BLaER1 (cell line): ENCODE measurements at regions not wholly inside any gene's neighbourhood (a gene's known extent, or its start where the extent isn't known, plus 50 kb on each side); places are given as distances from the start of the nearest gene placed in this dataset.

ENCODE experiments used
- H3K27ac ChIP-seq: shearing (Covaris generic); formaldehyde crosslinking; 2 replicates; pipeline ENCODE4 v1.8.1; 2022
- H3K27me3 ChIP-seq: shearing (Covaris generic); formaldehyde crosslinking; 2 replicates; pipeline ENCODE4 v1.8.1; 2022
- H3K36me3 ChIP-seq: shearing (Covaris generic); formaldehyde crosslinking; 2 replicates; pipeline ENCODE4 v1.8.1; 2022
- H3K4me1 ChIP-seq: shearing (Covaris generic); formaldehyde crosslinking; 2 replicates; pipeline ENCODE4 v1.8.1; 2022
- H3K4me2 ChIP-seq: shearing (Covaris generic); formaldehyde crosslinking; 2 replicates; pipeline ENCODE4 v1.8.1; 2022
- H3K4me3 ChIP-seq: shearing (Covaris generic); formaldehyde crosslinking; 2 replicates; pipeline ENCODE4 v1.8.1; 2022
- H3K9ac ChIP-seq: shearing (Covaris generic); formaldehyde crosslinking; 2 replicates; pipeline ENCODE4 v1.8.1; 2022
- H3K9me3 ChIP-seq: shearing (Covaris generic); formaldehyde crosslinking; 2 replicates; pipeline ENCODE4 v1.8.1; 2022
- H4K20me1 ChIP-seq: shearing (Covaris generic); formaldehyde crosslinking; 2 replicates; pipeline ENCODE4 v1.8.1; 2022
- Cebpa-rat ChIP-seq: shearing (Covaris generic); IDR thresholded peaks from 2 replicates; pipeline ENCODE4 v1.8.1; 2022

- Histone ChIP-seq H3K9me3 (no peaks in the 10 kb centered on the region), H3K27me3 (no peaks in the 10 kb centered on the region), H3K4me1 (no peaks in the 10 kb centered on the region), H3K4me3 (no peak overlapping the region), H3K9ac (no peak overlapping the region), H3K4me2 (no peak overlapping the region), H3K36me3 (no peaks in the 10 kb centered on the region), H4K20me1 (no peaks in the 10 kb centered on the region), H3K27ac (no peak overlapping the region)
- no peak for TF ChIP-seq Cebpa-rat
Measured at GRCh38 chr3:95886616-95887015, 927.8 kb upstream of the EPHA6 start.

- no peak for TF ChIP-seq Cebpa-rat
- Histone ChIP-seq H3K4me3 (no peak overlapping the region), H4K20me1 (no peaks in the 10 kb centered on the region), H3K4me2 (no peak overlapping the region), H3K27me3 (no peaks in the 10 kb centered on the region), H3K9ac (no peak overlapping the region), H3K36me3 (no peaks in the 10 kb centered on the region), H3K9me3 (no peaks in the 10 kb centered on the region), H3K4me1 (no peaks in the 10 kb centered on the region), H3K27ac (no peak overlapping the region)
Measured at GRCh38 chr3:95887114-95887513, 927.3 kb upstream of the EPHA6 start.

GRCh38 chr3:95894820-95895219 is 919.6 kb upstream of the EPHA6 start:
- Histone ChIP-seq H3K9ac (no peak overlapping the region), H3K36me3 (no peaks in the 10 kb centered on the region), H3K4me1 (no peaks in the 10 kb centered on the region), H3K27ac (no peak overlapping the region), H3K4me2 (no peak overlapping the region), H4K20me1 (no peaks in the 10 kb centered on the region), H3K9me3 (no peaks in the 10 kb centered on the region), H3K27me3 (no peaks in the 10 kb centered on the region), H3K4me3 (no peak overlapping the region)
- no peak for TF ChIP-seq Cebpa-rat

GRCh38 chr3:95899494-95899893 is 914.9 kb upstream of the EPHA6 start:
- no peak for TF ChIP-seq Cebpa-rat
- Histone ChIP-seq H3K4me2 (no peak overlapping the region), H3K27ac (no peak overlapping the region), H3K36me3 (no peaks in the 10 kb centered on the region), H3K9ac (no peak overlapping the region), H3K9me3 (no peaks in the 10 kb centered on the region), H4K20me1 (no peaks in the 10 kb centered on the region), H3K27me3 (no peaks in the 10 kb centered on the region), H3K4me1 (no peaks in the 10 kb centered on the region), H3K4me3 (no peak overlapping the region)

- H3K4me3 ChIP-seq, result no peak overlapping the region
- H4K20me1 ChIP-seq, result no peaks in the 10 kb centered on the region
- 0 out of 2 replicates have a peak, but pooled peaks cover 3% of the 10 kb centered on the region for H3K4me1 ChIP-seq
- TF ChIP-seq Cebpa-rat, result no peak
- H3K9me3 ChIP-seq, result no peaks in the 10 kb centered on the region
- H3K27me3 ChIP-seq, result no peaks in the 10 kb centered on the region
- H3K9ac ChIP-seq, result no peak overlapping the region
- H3K36me3 ChIP-seq, result no peaks in the 10 kb centered on the region
- H3K4me2 ChIP-seq, result no peak overlapping the region
- H3K27ac ChIP-seq, result no peak overlapping the region
Measured at GRCh38 chr3:95899911-95900310, 914.5 kb upstream of the EPHA6 start.

GRCh38 chr3:95901948-95902347 is 912.4 kb upstream of the EPHA6 start:
- no peaks in the 10 kb centered on the region for H3K36me3 ChIP-seq
- TF ChIP-seq Cebpa-rat, result no peak
- no peak overlapping the region for H3K4me2 ChIP-seq
- H3K4me1 ChIP-seq, result 0 out of 2 replicates have a peak, but pooled peaks cover 8% of the 10 kb centered on the region
- H3K27ac ChIP-seq, result no peak overlapping the region
- no peaks in the 10 kb centered on the region for H3K9me3 ChIP-seq
- no peaks in the 10 kb centered on the region for H4K20me1 ChIP-seq
- H3K4me3 ChIP-seq, result no peak overlapping the region
- no peaks in the 10 kb centered on the region for H3K27me3 ChIP-seq
- no peak overlapping the region for H3K9ac ChIP-seq

GRCh38 chr3:95905182-95905581 is 909.2 kb upstream of the EPHA6 start:
- Histone ChIP-seq H3K36me3 (no peaks in the 10 kb centered on the region), H3K27me3 (no peaks in the 10 kb centered on the region), H3K9me3 (peaks cover under 1% of the 10 kb centered on the region), H3K4me1 (0 out of 2 replicates have a peak, but pooled peaks cover 8% of the 10 kb centered on the region), H3K4me2 (peak overlapping the region; percentile 28; the same call in 1 of the 2 replicates), H3K27ac (no peak overlapping the region), H4K20me1 (no peaks in the 10 kb centered on the region), H3K9ac (no peak overlapping the region), H3K4me3 (no peak overlapping the region)
- TF ChIP-seq Cebpa-rat, result no peak

GRCh38 chr3:95911767-95912166 is 902.6 kb upstream of the EPHA6 start:
- no peak for TF ChIP-seq Cebpa-rat
- H3K9ac ChIP-seq, result no peak overlapping the region
- H3K4me3 ChIP-seq, result no peak overlapping the region
- H4K20me1 ChIP-seq, result no peaks in the 10 kb centered on the region
- no peak overlapping the region for H3K4me2 ChIP-seq
- H3K27me3 ChIP-seq, result no peaks in the 10 kb centered on the region
- H3K27ac ChIP-seq, result no peak overlapping the region
- peaks cover 26% of the 10 kb centered on the region for H3K9me3 ChIP-seq
- no peaks in the 10 kb centered on the region for H3K4me1 ChIP-seq
- no peaks in the 10 kb centered on the region for H3K36me3 ChIP-seq

- H3K9me3 ChIP-seq, result no peaks in the 10 kb centered on the region
- TF ChIP-seq Cebpa-rat, result no peak
- no peaks in the 10 kb centered on the region for H3K27me3 ChIP-seq
- H3K4me3 ChIP-seq, result no peak overlapping the region
- H3K9ac ChIP-seq, result no peak overlapping the region
- H3K36me3 ChIP-seq, result no peaks in the 10 kb centered on the region
- no peaks in the 10 kb centered on the region for H3K4me1 ChIP-seq
- H3K27ac ChIP-seq, result no peak overlapping the region
- H4K20me1 ChIP-seq, result no peaks in the 10 kb centered on the region
- no peak overlapping the region for H3K4me2 ChIP-seq
Measured at GRCh38 chr3:95923496-95924210, 890.7 kb upstream of the EPHA6 start.

- Histone ChIP-seq H3K27me3 (no peaks in the 10 kb centered on the region), H4K20me1 (no peaks in the 10 kb centered on the region), H3K36me3 (no peaks in the 10 kb centered on the region), H3K27ac (no peak overlapping the region), H3K4me3 (no peak overlapping the region), H3K9ac (no peak overlapping the region), H3K9me3 (no peaks in the 10 kb centered on the region), H3K4me2 (no peak overlapping the region), H3K4me1 (no peaks in the 10 kb centered on the region)
- TF ChIP-seq Cebpa-rat, result no peak
Measured at GRCh38 chr3:95926904-95927501, 887.4 kb upstream of the EPHA6 start.

- no peak overlapping the region for H3K27ac ChIP-seq
- no peak overlapping the region for H3K9ac ChIP-seq
- no peak overlapping the region for H3K4me3 ChIP-seq
- no peak overlapping the region for H3K4me2 ChIP-seq
- no peaks in the 10 kb centered on the region for H3K9me3 ChIP-seq
- no peaks in the 10 kb centered on the region for H3K4me1 ChIP-seq
- no peaks in the 10 kb centered on the region for H3K36me3 ChIP-seq
- H4K20me1 ChIP-seq, result no peaks in the 10 kb centered on the region
- no peaks in the 10 kb centered on the region for H3K27me3 ChIP-seq
- no peak for TF ChIP-seq Cebpa-rat
Measured at GRCh38 chr3:95934181-95934580, 880.2 kb upstream of the EPHA6 start.
